CD14-positive monocyte (primary cell): ENCODE measurements at regions not wholly inside any gene's neighbourhood (a gene's known extent, or its start where the extent isn't known, plus 50 kb on each side); places are given as distances from the start of the nearest gene placed in this dataset.
A peak's percentile ranks its signal among the peaks of the same experiment; 100 is the strongest.

Source experiments
- DNase-seq, 3 donors: peaks; one replicate each; pipeline ENCODE4 v3.0.0-alpha.2; 2011 to 2022
- H2AFZ ChIP-seq: 2 replicates; pipeline ENCODE4 v1.6.0; 2012; ENCODE audit warnings: mild to moderate bottlenecking, low read depth, low read length, inconsistent platforms; ENCODE audit not compliant: insufficient read depth, poor library complexity, severe bottlenecking
- H3K27ac ChIP-seq, 2 donors: 1 replicate in 1 of 2; 2 replicates in 1 of 2; pipeline ENCODE4 v1.5.1; 2012 to 2013; ENCODE audit warnings: low read length in 2 of 2, control low read depth in 1 of 2, inconsistent platforms in 1 of 2, low read depth in 1 of 2, mild to moderate bottlenecking in 1 of 2
- H3K27me3 ChIP-seq, 2 donors: one replicate each; pipeline versions ENCODE4 v1.6.0 to v1.6.1; 2011 to 2013; ENCODE audit warnings: low read length in 2 of 2; ENCODE audit not compliant: control insufficient read depth in 2 of 2, insufficient read depth in 2 of 2
- H3K36me3 ChIP-seq, 2 donors: replicated peaks in 1 of 2; 1 replicate in 1 of 2; 2 replicates in 1 of 2; pipeline versions ENCODE4 v1.5.1 to v1.6.1; 2012 to 2013; ENCODE audit warnings: low read length in 2 of 2, control low read depth in 1 of 2, inconsistent platforms in 1 of 2, mild to moderate bottlenecking in 1 of 2; ENCODE audit not compliant: insufficient read depth in 2 of 2, control insufficient read depth in 1 of 2
- H3K4me1 ChIP-seq, 2 donors: 1 replicate in 1 of 2; 2 replicates in 1 of 2; pipeline versions ENCODE4 v1.5.1 to v1.6.1; 2012 to 2013; ENCODE audit warnings: low read length in 2 of 2, control low read depth in 1 of 2, inconsistent platforms in 1 of 2, mild to moderate bottlenecking in 1 of 2, moderate library complexity in 1 of 2; ENCODE audit not compliant: insufficient read depth in 2 of 2, control insufficient read depth in 1 of 2
- H3K4me2 ChIP-seq: replicated peaks from 2 replicates; pipeline ENCODE3; 2012; ENCODE audit warnings: low read length, moderate library complexity, mild to moderate bottlenecking; ENCODE audit not compliant: poor library complexity, severe bottlenecking; ENCODE audit errors: extremely low read depth
- H3K4me3 ChIP-seq, 3 experiments: fragments of 200-600 bp in 1 of 3; sonication (generic) in 1 of 3; replicated peaks in 1 of 3; 1 replicate in 2 of 3; 2 replicates in 1 of 3; pipeline ENCODE4 v1.5.1; 2011 to 2013; ENCODE audit warnings: low read length in 3 of 3, mild to moderate bottlenecking in 3 of 3, control low read depth in 2 of 3, low read depth in 2 of 3, inconsistent platforms in 1 of 3, moderate library complexity in 1 of 3
- H3K79me2 ChIP-seq: 2 replicates; pipeline ENCODE4 v1.6.0; 2012; ENCODE audit warnings: mild to moderate bottlenecking, control low read depth, inconsistent platforms, low read length, moderate library complexity; ENCODE audit not compliant: insufficient read depth
- H3K9ac ChIP-seq: 2 replicates; pipeline ENCODE4 v1.6.0; 2017; ENCODE audit warnings: low read length, mild to moderate bottlenecking; ENCODE audit not compliant: insufficient read depth, poor library complexity, severe bottlenecking
- H3K9me3 ChIP-seq, 2 donors: replicated peaks in 1 of 2; 1 replicate in 1 of 2; 2 replicates in 1 of 2; pipeline versions ENCODE4 v1.5.1 to v1.6.1; 2012 to 2013; ENCODE audit warnings: low read length in 2 of 2, control low read depth in 1 of 2; ENCODE audit not compliant: control insufficient read depth in 1 of 2, insufficient read depth in 1 of 2
- H4K20me1 ChIP-seq: 2 replicates; pipeline ENCODE4 v1.6.0; 2012; ENCODE audit warnings: mild to moderate bottlenecking, low read length, control low read depth, moderate library complexity; ENCODE audit not compliant: insufficient read depth
- H3K27ac Mint-ChIP-seq, 7 donors: one replicate each; pipeline ENCODE4 v1.8.0; 2020; ENCODE audit warnings: mild to moderate bottlenecking in 7 of 7, mixed read lengths in 7 of 7, moderate library complexity in 6 of 7, inconsistent platforms in 2 of 7
- H3K27me3 Mint-ChIP-seq, 3 donors: one replicate each; pipeline ENCODE4 v1.8.0; 2021 to 2022; ENCODE audit warnings: low read depth in 3 of 3, mild to moderate bottlenecking in 3 of 3, mixed read lengths in 3 of 3, moderate library complexity in 3 of 3, inconsistent platforms in 1 of 3
- H3K36me3 Mint-ChIP-seq, 2 donors: one replicate each; pipeline ENCODE4 v1.8.0; 2020; ENCODE audit warnings: mixed read lengths in 2 of 2, inconsistent platforms in 1 of 2, mild to moderate bottlenecking in 1 of 2
- H3K4me1 Mint-ChIP-seq: one replicate; pipeline ENCODE4 v1.8.0; 2020; ENCODE audit warnings: mild to moderate bottlenecking, mixed read lengths
- H3K4me3 Mint-ChIP-seq, 2 donors: one replicate each; pipeline ENCODE4 v1.8.0; 2020; ENCODE audit warnings: mild to moderate bottlenecking in 2 of 2, mixed read lengths in 2 of 2, moderate library complexity in 1 of 2
- H3K9me3 Mint-ChIP-seq, 7 donors: one replicate each; pipeline ENCODE4 v1.8.0; 2020 to 2022; ENCODE audit warnings: mixed read lengths in 7 of 7, mild to moderate bottlenecking in 6 of 7, moderate library complexity in 6 of 7, inconsistent platforms in 2 of 7
- CTCF ChIP-seq: fragments of 200-600 bp; IDR thresholded peaks from one replicate; pipeline ENCODE4 v1.8.0; 2022; ENCODE audit warnings: antibody characterized with exemption, mild to moderate bottlenecking
- WGBS: methylation state at CpG from one replicate; pipeline ENCODE4 v1.1.5; 2013; ENCODE audit warnings: missing lambda C conversion rate; ENCODE audit not compliant: insufficient coverage; 5-methylcytosine and 5-hydroxymethylcytosine counted together
- intact Hi-C, 2 donors: fragments of 100-400 bp; cut with micrococcal nuclease; formaldehyde crosslinking; loops; one replicate each; pipeline versions ENCODE4 v1.15.0 to v1.15.1; 2023

GRCh38 chr9:91117474-91117891, 244.2 kb downstream of the AUH start:
- intact Hi-C loops, result no loop called here
- no peaks in the 10 kb centered on the region for H4K20me1 ChIP-seq
- Mint-ChIP-seq H3K9me3 (peaks cover 0 to 5% (median 2%) of the 10 kb centered on the region in 7 donors), H3K4me3 (peak overlapping the region in 1 of 2 donors; percentile 92), H3K27me3 (peaks cover 5 to 12% (median 9%) of the 10 kb centered on the region in 3 donors), H3K4me1 (peaks cover 11% of the 10 kb centered on the region), H3K27ac (peak overlapping the region in 5 of 7 donors; percentile 78 to 82 (median 80)), H3K36me3 (peaks cover 0 to 1% of the 10 kb centered on the region in 2 donors)
- peak overlapping the region in 1 of 3 experiments; percentile 59 for H3K4me3 ChIP-seq
- no peak for TF ChIP-seq CTCF
- peak overlapping the region; percentile 62 for H3K4me2 ChIP-seq
- no peak for DNase-seq
- WGBS, result 83% methylated on average over 25 of the region's 29 CpGs
- H3K9me3 ChIP-seq, result no peaks in the 10 kb centered on the region
- H3K79me2 ChIP-seq, result no peaks in the 10 kb centered on the region
- H2AFZ ChIP-seq, result peak overlapping the region; percentile 85
- H3K27ac ChIP-seq, result peak overlapping the region in 1 of 2 donors; percentile 55
- H3K36me3 ChIP-seq, result no peaks in the 10 kb centered on the region
- peaks cover 13 to 16% of the 10 kb centered on the region in 2 donors for H3K4me1 ChIP-seq
- no peak overlapping the region for H3K9ac ChIP-seq
- H3K27me3 ChIP-seq, result no peaks in the 10 kb centered on the region

GRCh38 chr9:91117959-91118703, 243.6 kb downstream of the AUH start:
- TF ChIP-seq CTCF, result no peak
- Histone ChIP-seq H3K27me3 (no peaks in the 10 kb centered on the region), H3K4me2 (peak overlapping the region; percentile 62), H2AFZ (peak overlapping the region; percentile 85), H3K27ac (peak overlapping the region; percentile 8 to 55), H3K9ac (peak overlapping the region; percentile 45), H3K79me2 (no peaks in the 10 kb centered on the region), H3K4me1 (peaks cover 13 to 16% of the 10 kb centered on the region in 2 donors), H3K9me3 (no peaks in the 10 kb centered on the region), H4K20me1 (no peaks in the 10 kb centered on the region), H3K36me3 (no peaks in the 10 kb centered on the region), H3K4me3 (peak overlapping the region in 2 of 3 experiments; percentile 24 to 59)
- Mint-ChIP-seq H3K4me3 (peak overlapping the region; percentile 75 to 92), H3K9me3 (peaks cover 0 to 6% (median 1%) of the 10 kb centered on the region in 7 donors), H3K27ac (peak overlapping the region in 6 of 7 donors; percentile 78 to 88 (median 82)), H3K27me3 (peaks cover 5 to 12% (median 9%) of the 10 kb centered on the region in 3 donors), H3K36me3 (peaks cover 0 to 1% of the 10 kb centered on the region in 2 donors), H3K4me1 (peaks cover 11% of the 10 kb centered on the region)
- WGBS, result 12% methylated on average over 27 of the region's 36 CpGs
- peak; percentile 31 to 58 (median 57) for DNase-seq
- intact Hi-C loops, result no loop called here
